ENCODE measurements at regions not wholly inside any gene's neighbourhood (a gene's known extent, or its start where the extent isn't known, plus 50 kb on each side); places are given as distances from the start of the nearest gene placed in this dataset.

DNA sequence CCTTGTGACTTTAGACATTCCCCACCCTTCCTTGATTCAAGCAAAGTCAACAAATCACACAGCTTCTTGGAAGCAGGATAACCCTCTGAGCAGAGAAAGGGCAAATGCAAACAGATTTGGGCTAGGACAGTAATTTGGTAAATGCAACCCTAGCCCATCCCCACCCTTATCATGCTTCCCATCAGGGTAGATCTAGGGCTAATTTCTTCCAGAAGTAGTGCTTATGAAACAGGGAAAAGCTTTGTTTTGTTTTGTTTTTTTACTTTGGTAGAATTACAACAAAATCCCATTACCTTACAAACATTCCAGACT, 525.1 kb upstream of the NOX3 start:
- DNase-seq (ENCODE audit: low read depth): no peak

DNA sequence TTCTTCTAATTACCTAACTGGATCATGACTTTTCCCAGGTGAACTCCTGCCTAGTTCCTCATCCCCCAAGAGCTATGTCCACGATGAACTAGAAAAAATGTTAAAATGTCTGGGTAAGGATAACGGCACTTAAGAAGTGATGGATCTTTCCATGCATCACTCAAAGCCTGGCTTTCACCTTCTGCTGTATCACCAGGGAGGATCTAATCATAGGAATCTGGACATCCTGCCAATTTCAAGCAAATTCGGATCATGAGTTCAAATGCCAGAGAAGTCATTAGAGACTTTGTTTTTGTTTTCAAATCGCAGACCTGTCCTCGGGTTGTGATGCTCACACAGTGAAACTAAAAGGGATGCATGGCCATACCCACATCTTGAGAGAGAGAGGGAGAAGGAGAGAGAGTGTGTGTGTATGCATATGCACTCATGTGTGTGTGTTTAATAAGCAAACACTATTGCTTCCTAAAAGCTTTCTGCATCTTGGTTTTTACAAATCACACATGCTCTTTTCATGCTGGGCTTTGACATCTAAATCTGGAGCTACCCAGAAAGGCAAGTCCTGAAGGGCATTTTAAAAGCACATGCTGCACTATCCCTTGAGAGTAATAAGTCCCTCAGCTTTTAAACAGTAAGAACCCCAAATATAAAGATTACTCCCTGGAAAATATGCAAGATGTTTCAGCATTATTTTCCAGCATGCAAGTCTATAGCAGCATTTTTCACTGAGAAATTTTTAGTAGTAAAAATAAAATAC, 524.6 kb upstream of the NOX3 start:
- DNase-seq (ENCODE audit: low read depth): no peak

DNA sequence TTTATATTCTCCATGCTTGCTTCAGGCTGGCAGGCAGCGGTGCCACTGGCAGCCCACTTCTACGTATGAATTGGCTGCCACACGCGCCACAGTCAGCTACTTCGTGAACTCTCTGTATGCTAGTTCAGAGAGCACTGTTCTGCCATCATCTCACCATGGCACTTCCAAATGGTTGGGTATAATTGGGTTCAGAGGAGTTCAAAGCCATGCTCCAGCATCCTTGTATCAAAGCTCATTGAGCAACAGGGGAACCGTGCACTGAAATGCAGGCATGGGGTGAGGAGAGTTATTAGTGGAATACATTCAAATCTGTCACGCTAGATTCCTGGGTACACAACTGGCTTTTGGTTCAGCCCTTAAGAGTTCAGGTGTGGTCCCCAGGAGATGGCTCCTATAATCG, 519.9 kb upstream of the NOX3 start:
- DNase-seq (ENCODE audit: low read depth): no peak

DNA sequence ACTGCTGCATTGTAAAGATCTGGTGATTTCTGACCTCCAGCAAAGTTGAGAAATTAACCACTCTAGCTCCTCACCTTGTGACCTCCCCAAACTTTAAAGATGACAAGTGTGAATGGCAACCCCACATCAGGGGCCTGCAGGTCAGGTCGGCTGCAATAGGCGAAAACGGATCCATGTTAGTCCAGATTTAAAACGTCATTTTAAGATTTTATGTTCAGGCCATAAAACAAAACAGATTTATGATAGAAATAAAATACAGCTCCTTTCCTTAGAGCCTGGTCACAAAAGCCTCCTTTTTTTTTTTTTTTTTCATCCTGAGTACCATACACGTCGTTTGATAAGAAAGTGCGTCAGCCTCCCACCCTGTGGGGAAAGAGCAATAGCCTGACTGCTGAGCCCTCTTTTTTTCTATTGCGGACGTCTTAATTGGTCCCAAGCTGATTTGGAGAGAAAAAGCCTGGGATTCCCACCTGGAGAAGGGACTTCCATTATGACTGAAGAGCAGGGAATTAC, 519.2 kb upstream of the NOX3 start:
- DNase-seq (ENCODE audit: low read depth): no peak

DNA sequence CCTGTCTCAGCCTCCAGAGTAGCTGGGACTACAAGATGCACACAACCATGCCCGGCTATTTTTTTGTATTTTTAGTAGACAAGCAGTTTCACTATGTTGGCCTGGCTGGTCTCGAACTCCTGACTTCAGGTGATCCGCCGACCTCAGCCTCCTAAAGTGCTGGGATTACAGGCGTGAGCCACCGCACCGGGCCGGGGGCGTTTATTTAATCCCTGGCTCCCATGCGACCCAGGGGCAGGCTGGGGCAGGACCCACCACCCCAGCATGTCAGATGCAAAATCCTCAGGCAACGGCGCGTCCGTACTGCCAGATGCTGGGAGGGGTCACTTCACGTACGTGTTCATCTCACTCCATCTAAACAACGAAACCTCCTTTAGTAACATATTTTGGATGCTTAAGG, 518.7 kb upstream of the NOX3 start:
- no peak for DNase-seq (ENCODE audit: low read depth)

DNA sequence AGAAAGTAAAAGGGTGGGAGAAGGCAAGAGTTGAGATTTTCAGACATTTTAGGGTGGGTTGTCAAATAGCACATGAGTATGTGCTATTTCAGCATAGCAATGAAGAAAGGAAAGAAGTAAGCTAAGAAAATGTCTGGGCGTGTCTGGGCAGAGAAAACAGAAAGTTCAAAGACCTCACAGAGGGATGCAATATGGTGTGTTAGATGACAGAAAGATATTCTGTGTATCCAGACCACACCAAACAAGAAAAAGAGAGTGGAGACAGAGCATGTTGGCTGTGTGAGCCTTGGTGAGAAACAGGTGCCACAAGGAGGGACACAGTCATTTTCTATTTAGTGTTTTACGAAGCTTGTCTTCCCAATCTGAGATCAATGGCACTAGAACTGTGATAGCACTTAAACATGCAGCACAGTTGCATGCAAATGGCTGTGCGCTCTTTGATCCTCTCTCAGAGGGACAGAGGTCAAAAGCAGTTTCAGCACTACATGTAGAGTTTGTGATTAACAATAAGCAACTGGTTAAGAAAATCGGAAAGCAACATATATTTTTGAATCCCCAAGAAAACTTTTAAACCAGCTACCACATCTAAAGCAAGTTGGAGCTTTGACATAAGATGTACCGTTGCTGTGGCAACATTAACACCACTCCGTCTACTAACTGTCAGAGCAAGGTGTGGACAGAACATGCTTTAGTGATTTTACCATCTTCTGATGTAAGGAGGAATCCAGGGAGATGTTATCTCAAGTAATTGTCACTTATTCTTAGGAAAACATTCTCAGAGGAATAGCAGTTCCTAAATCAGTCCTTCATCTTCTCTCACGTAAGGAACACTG, 515.5 kb upstream of the NOX3 start:
- DNase-seq (ENCODE audit: low read depth): no peak

DNA sequence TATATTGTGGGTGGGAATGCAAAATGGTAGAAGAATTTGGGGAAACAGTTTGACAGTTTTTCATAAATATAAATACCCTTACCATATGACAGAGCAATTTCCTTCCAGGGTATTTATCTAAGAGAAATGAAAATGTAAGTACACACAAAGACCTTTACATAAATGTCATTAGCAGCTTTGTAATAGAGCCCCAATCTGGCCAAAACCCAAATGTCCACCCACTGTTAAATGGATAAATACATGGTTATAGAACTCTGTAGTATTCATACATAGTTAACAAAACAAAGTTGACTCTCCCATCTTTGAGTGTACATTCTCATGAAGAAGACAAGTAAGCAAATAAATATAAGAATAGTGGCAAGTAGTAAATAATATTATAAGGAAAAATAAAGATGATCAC, 514.8 kb upstream of the NOX3 start:
- DNase-seq (ENCODE audit: low read depth): no peak

DNA sequence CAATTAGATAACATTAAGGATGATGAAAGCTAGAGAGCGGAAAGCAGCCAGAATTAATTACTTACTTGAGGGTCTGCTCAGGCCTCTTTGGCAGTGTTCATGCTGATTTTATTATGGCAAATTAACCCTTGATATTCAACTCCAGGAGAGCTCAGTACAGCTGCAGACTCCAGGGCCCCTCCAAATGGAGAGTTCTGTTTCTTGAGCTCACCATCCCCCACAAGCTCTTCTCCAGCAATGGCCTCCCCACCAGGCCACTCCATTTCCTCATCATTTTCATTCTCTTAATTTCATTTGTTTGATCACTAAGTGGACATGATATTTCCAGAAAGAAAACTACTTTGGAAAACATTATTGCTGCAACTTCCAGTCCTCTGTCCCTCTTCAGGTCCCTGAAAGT, 513.3 kb upstream of the NOX3 start:
- no peak for DNase-seq (ENCODE audit: low read depth)

DNA sequence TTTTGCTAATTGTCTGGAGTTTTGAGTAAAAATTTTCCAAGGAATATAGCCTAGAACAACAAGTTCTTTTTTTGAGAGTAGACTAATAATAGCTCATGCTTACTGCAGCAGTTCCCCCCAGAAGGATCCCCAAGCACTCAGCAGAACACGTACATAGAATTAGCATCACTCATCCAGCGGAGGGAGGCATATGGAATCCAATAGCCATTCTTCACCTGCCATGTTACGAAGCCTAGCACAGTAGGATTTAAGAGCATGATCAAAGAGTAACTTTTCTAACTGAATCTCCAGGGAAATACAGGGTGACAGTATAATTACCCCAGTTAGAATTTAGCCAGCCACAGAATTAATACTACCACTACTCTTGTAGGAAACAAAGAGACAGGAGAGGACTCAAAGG, 511.7 kb upstream of the NOX3 start:
- no peak for DNase-seq (ENCODE audit: low read depth)

DNA sequence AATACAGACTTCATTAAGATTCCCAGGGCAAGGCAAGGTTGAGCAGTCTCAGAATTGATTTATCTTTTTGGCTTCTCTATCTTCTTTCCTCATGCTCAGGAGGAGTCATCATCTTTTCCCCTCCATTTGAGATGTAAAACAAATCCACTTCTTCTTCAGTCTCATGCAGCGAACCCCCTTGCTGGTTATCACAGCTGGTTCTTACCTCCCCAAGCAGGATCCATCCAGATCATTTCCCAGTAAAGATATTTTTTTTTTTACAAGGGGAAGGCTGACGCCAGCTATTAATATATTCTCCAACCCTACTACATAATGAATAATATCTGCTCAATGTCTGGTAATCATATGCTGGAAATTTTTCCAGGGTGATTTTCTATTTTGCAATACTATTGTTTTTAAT, 508.9 kb upstream of the NOX3 start:
- DNase-seq (ENCODE audit: low read depth): no peak

DNA sequence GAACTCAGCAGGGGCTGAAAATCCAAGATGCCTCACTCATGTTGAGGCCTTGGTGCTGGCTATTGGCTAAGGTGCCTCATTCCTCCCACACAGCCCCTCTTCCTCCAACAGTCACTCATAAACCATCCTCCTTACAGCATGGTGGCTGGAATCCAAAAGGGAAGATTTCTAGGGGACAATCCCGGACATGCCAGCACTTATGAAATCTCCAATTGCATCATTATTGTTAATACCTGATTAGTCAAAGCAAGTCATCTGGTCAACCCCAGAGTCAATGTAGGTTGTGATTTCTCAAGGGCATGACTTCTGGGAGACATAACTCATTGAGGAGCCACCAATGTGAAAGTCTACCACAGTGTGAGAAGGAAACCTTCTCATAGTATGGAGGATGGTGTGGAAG, 506.6 kb upstream of the NOX3 start:
- no peak for DNase-seq (ENCODE audit: low read depth)

DNA sequence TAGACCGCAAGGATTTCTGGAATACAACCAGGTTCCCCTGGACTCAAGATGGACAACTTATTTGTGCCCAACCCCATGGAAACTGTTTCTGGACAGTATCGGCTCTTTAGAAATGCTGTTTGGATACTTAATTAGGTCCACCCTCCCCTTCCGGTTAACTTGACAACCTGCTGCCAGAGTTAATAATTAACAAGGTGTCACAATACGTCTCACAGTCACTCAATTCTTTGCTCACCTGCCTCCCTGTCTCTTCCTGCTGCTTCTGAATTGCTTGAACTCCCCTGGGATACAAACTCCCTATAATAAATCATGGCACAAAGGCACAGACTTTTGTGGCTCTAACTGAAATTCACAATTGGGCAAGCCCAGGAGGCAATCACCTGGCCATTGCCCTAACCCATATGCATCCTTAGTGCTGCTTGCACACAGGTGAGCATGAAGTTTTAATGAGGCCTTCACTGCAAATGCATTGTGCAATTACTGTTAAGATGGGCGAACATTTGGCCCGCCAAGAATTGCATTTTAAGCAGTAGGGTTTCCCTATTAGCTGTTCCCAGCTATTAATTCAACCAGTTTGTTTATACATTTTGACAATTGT, 504.4 kb upstream of the NOX3 start:
- no peak for DNase-seq (ENCODE audit: low read depth)

DNA sequence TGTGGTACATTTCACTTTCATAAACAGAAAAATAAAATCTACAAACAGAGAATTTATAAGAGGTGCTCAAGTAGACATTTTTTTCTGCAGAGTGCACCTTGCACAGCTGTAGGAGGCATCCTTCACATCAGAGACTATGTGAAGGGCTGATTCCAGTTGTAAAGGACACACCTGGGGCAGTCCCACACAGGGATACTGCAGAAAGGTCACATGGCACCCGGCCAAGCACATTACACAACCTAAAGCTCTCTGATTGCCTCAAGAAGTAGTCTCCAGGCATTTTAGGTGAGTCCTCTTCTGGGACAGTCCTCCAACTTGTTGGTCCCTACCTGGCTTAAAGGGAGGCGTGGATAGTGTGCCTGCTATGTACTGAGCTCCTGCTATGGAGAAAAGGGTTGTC, 502.9 kb upstream of the NOX3 start:
- no peak for DNase-seq (ENCODE audit: low read depth)

DNA sequence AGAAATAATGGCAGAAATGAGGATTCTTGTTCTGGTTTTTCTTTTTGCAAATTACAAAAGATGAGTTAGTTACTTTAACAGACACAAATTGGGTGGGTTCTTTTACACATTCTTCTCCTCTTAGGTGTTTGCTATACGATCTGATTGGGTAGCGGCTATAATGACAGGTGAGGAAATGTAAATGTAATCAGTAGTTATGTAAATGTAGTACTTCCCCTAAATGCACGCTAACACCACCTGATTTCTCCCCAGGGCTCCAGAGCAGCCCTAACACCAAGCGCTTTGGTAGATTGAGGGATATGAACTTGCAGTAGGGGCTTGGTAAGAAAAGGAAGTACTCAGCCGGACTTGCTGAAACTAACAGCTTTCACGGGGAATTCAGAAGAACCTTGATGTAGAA, 499.4 kb upstream of the NOX3 start:
- no peak for DNase-seq (ENCODE audit: low read depth)

DNA sequence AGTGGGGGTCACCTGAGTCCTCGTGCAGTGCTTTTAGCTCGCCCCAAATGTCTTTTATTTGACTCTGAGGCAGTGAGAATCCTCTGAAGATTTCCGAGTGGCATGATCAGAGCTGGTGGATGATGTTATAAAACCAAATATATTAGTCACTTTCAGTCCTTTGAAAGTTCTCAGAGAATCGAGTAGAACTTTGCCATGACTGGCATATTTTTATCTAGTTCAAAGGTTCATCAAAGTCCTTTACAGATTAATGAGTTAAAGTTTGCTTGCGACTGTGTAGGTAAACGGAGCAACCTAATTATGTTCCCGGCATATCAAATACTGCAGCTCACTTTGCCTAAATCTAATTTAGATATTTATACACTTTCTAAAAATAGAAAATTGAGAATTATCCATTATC, 498.5 kb upstream of the NOX3 start:
- DNase-seq (ENCODE audit: low read depth): no peak

DNA sequence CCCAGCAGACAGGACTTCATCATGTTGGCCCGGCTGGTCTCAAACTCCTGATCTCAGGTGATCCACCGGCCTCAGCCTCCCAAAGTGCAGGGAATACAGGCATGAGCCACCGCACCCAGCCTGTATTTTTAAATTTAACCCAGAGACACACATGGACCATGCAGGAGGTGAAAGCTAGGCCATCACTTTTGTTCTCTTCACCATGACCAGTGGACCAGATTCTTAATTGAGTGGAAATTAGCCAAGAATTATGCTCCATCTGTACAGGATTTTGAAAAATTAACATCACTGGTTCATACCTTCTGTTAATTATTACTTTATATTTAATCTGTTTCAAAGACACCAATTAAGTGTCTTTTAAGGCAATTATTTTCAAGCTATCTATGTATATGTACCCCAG, 493.6 kb upstream of the NOX3 start:
- no peak for DNase-seq (ENCODE audit: low read depth)

DNA sequence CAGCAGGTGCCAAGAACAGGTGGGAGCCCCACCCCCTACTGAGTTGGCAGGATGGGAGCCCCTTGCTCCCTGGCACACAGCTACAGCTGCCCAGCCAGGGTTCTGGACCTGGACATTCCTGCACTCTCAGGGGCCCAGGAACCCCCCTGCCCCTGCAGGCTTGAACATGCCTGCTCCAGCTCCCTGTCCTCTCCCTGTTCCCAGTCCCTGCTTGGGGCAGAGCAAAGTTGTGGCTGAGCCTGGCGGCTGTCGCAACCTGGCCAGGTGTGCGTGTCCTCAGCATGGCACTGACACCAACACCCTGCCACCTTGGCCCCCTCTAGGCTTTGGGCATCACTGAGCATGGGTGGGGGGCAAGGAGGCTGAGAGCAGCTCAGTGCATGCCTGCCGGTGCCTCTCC, 491.2 kb upstream of the NOX3 start:
- DNase-seq (ENCODE audit: low read depth): no peak

DNA sequence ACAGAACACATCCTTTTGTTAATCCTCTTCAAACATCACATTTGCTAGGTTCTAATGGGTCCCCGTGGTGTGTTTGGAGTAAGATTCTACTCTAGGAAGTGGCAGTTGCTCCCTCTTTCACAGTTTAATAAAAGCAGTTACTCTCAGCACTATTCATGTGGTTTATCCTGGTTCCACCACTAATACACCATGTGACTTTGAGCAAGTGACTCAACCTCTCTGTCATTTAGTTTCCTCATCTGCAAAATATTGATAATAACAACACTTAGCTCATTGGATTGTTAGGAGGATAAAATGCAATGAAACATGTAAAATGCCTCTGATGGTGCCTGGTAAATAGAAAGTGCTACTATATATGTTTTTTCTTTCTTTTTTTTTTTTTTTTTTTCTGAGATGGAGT, 488.0 kb upstream of the NOX3 start:
- no peak for DNase-seq (ENCODE audit: low read depth)

DNA sequence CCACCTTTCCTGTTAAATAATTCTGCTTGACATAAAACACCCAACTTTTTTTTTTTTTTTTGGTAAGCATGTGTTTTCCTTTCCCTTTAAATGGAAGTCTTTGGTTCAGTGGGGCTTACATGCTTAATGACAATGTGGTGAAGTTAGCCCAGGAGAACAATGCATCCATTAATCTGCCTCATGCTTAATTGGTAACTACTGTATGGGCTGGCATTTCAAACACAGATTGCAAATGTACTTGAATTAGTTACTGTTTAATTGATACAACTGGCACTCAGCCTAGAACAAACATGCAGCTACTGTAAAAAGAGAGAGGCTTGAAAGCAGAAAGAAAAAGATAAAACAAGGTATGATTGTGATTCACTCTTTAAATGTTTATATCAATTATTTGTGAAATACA, 483.6 kb upstream of the NOX3 start:
- DNase-seq (ENCODE audit: low read depth): no peak

DNA sequence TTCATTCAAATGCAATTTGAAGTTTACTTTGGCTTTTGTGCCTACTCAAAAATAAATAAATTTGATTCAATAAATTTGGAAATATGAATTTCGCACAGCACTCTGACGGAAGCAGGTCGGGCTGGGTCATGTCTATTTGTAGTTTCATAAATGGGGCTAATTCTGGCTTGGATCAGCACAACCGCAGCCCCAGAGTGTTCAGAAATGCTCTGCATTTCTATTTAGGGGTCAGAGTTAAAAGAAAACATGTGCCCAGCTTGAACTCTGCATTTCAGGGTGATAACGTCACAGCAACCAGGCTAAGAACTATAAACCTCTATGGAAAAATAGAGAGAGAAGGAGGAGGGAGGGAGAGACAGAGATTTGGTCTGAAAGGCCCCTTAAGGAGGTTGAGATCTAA, 480.9 kb upstream of the NOX3 start:
- DNase-seq (ENCODE audit: low read depth): no peak

DNA sequence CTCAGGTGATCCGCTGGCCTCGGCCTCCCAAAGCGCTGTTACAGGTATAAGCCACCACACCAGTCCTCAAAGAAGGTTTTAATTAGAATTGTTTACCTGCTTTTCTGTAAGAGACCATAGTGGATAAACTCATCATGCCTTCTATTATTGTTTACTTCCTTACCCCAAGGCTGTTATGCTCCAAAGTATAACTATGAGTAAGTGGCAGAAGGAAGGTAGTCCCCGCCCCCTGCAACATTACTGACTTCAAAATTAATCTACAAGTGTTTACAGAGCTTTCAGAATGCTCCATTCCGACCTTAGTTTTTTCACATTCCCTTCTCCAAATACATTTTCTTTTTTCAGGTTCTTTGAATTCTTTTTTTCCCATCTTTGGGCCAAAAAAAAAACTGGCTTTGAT, 480.5 kb upstream of the NOX3 start:
- no peak for DNase-seq (ENCODE audit: low read depth)

DNA sequence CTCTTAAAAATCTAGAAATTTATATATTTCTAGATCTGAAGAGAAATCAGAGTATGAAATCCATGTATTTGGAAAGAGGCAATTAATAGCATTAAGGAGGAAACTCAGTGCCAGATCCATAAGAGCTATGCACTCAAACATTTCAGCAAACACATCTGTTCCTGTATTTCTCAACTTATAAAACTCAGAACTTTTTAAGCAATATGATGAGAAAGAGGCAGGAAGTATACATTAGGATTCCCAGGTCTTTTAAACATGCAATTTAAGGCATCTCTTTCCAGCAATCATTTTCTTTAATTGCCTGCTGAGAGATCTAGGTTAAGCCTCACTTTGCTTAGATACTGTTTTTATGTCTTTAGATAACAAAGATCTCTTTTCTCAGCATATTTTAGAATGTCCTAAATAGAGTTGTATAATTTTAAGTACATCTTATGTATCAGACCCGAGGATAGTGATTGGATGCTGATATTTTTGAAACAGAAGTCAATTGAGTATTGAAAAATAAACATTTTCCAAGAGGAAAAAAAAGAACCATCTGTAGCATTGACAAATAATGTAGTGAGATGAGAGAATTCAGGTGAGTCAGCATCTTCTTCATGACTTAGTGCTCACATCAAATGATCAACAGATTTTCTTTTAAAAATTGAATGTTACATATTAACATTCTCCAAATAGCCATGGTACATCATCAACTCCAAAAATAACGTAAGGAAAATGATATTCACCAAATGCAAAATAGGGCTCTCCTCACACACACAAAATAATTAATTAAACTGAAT, 461.4 kb upstream of the NOX3 start:
- DNase-seq (ENCODE audit: low read depth): no peak

DNA sequence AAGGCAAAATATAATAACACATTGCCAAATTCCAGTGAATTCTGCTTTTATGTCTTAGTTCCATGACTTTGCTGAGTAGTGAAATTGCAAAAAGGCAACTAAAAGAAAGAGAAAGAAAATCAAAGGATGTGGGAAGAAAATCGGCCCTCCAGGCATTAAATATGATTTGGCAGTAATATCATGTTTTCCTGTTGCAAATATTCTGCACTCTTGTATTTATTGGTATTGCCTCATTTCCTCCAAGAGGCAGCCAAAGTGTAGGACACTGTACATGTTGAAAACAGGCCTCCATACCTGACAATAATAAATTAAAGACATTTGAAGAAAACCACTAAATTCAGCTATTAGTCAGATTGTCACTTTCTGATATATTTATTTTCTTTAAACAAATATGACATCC, 460.0 kb upstream of the NOX3 start:
- no peak for DNase-seq (ENCODE audit: low read depth)
